RWPE1 (cell line): ENCODE measurements at regions not wholly inside any gene's neighbourhood (a gene's known extent, or its start where the extent isn't known, plus 50 kb on each side); places are given as distances from the start of the nearest gene placed in this dataset.

ENCODE experiments used
- CTCF ChIA-PET: fragments of 350-600 bp; sonication (Branson Sonifier 250); formaldehyde crosslinking; extraction: SDS; loops from one replicate; lab custom pipeline; 2021; lab: Yijun Ruan, JAX
- POLR2A ChIA-PET: fragments of 400-600 bp; formaldehyde crosslinking; extraction: SDS; loops from one replicate; lab custom pipeline; 2020; ENCODE audit warnings: antibody characterized with exemption; ENCODE audit not compliant: low non-redundant PET; lab: Yijun Ruan, JAX
- DNase-seq: peaks from one replicate; pipeline ENCODE4 v3.0.0; 2012; ENCODE audit warnings: low spot score
- H3K27ac ChIP-seq: fragments of 450-650 bp; 2 replicates; pipeline ENCODE4 v1.5.1; 2017
- CTCF ChIP-seq: fragments of 450-650 bp; conservative IDR thresholded peaks from 2 replicates; pipeline ENCODE4 v1.5.1; 2017; ENCODE audit warnings: low read depth, mild to moderate bottlenecking

GRCh38 chr2:133717497-133717896 lies 149.2 kb upstream of the NCKAP5 start:
- CTCF ChIA-PET, result no interaction called here

DNA sequence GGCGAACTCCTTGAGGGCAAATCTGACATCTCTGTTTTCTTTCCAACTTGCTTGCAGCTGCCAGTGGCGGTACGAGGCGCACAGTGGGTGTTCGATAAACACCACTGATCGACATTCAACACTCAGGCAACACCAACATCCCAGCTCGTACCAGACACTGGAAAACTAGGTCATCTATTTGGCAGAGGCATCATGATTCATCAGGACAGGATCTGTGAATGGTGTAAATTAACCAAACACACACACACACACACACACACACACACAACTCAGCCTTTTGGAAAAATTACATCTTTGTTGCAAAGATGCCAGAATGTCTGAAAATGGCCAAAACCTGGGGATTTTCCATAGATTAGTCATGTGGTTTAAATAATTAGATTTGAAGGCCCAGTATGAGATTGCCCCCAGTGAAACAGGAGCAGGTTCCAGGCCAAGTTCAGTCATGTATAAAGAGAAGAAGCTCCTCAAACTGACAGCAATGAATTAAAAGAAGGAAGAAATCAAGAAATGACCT lies 150.5 kb upstream of the NCKAP5 start:
- ChIA-PET CTCF (interaction anchor here (0.7 kb wide), 1 partner anchor 1451 kb away, joined by 4 read pairs; no protein-coding TSS in a partner anchor), POLR2A (no interaction called here)
- H3K27ac ChIP-seq, result no peak overlapping the region
- TF ChIP-seq CTCF, result no peak
- no peak for DNase-seq

More at GRCh38 chr2:133717497-133717896, 149.2 kb upstream of the NCKAP5 start:
- H3K27ac ChIP-seq, result no peak overlapping the region
- POLR2A ChIA-PET, result no interaction called here
- TF ChIP-seq CTCF, result no peak
- DNase-seq, result no peak

- no peak overlapping the region for H3K27ac ChIP-seq
- ChIA-PET POLR2A (no interaction called here), CTCF (no interaction called here)
- TF ChIP-seq CTCF, result no peak
- no peak for DNase-seq
Observed at GRCh38 chr2:133720429-133720828, 152.2 kb upstream of the NCKAP5 start.

DNA sequence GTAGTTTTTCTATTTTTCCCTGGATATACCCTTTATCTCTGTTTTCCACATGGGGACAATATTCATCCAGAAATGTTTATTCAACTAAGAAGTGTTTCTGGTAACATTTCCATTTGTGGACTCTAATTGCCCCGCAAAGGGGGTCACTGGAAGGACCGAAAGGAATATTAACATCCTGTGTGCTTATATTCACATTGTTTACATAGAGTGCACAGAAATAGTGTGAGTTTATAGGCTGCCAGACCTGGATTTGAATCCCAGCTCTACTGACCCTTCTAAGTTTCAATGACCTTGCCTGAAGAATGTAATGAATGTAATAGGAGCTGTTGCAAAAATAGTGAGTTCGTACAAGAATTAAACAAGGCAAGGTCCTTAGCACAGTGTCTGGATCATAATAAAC lies 152.9 kb upstream of the NCKAP5 start:
- DNase-seq, result no peak
- ChIA-PET CTCF (no interaction called here), POLR2A (no interaction called here)
- no peak for TF ChIP-seq CTCF
- no peak overlapping the region for H3K27ac ChIP-seq

DNA sequence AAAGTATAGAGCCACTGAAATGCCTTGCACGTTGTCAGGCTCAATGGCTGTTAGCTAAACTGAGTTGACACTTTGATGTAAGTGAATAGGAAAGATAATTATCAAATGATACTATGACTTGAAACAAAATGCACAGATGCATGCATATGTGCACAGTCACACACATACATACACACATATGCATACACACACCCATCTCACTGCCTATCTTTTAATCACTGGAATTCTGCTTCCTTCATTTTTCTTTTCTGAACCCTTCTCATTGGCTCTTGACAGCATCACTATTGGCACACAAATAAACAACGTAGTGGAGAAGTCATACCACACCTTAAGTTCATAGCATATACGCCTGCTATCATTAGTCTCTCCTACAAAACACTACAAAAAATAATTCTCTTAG lies 154.9 kb upstream of the NCKAP5 start:
- no peak for TF ChIP-seq CTCF
- no peak for DNase-seq
- POLR2A ChIA-PET, result no interaction called here
- CTCF ChIA-PET, result no interaction called here
- no peak overlapping the region for H3K27ac ChIP-seq

DNA sequence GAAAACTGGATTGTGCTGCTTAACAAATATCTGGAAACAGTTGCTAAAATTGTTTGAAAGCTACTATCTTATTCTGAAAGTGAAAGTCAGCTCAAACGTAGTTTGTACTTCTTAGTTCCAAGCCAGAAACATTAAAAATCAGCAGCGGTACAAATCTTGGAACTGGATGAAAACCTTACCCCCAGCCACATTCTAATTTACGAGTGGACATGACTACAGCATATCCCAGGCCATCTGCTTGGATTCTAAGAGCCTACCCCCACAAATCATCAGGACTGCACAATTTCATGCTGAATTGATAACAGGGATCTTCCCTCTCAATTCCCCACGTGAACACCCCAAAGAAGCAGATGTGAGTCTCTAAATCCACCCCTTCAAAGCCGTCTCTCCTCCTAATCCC lies 158.7 kb upstream of the NCKAP5 start:
- DNase-seq, result no peak
- H3K27ac ChIP-seq, result no peak overlapping the region
- ChIA-PET POLR2A (no interaction called here), CTCF (no interaction called here)
- no peak for TF ChIP-seq CTCF
